SK-N-SH (cell line): ENCODE measurements at regions not wholly inside any gene's neighbourhood (a gene's known extent, or its start where the extent isn't known, plus 50 kb on each side); places are given as distances from the start of the nearest gene placed in this dataset.

Source experiments
- CTCF ChIA-PET: fragments of 300-600, 350-600 bp; formaldehyde crosslinking; extraction: SDS; loops from one replicate; lab custom pipeline; 2021; lab: Yijun Ruan, JAX
- POLR2A ChIA-PET: fragments of 350-600 bp; sonication (Branson Sonifier 250); formaldehyde crosslinking; extraction: SDS; loops from one replicate; lab custom pipeline; 2020; ENCODE audit warnings: antibody characterized with exemption, inconsistent platforms; lab: Yijun Ruan, JAX
- DNase-seq: peaks from one replicate; pipeline ENCODE4 v3.0.0; 2012
- H2AFZ ChIP-seq: fragments of 200-600 bp; sonication (generic); 2 replicates; pipeline ENCODE4 v1.8.1; 2016; ENCODE audit warnings: antibody characterized with exemption, mild to moderate bottlenecking, low read depth
- H3F3A ChIP-seq: fragments of 200-600 bp; sonication (generic); replicated peaks from 2 replicates; pipeline ENCODE3; 2016; ENCODE audit warnings: antibody characterized with exemption, mild to moderate bottlenecking; ENCODE audit not compliant: insufficient read depth
- H3K27ac ChIP-seq, 2 experiments: fragments of 200-500 bp in 1 of 2; fragments of 200-600 bp in 1 of 2; sonication (Bioruptor generic) in 1 of 2; sonication (generic), shearing (Covaris generic) in 1 of 2; 2 replicates each; pipeline versions ENCODE4 v1.5.1 to v1.6.1; 2014 to 2016; ENCODE audit warnings: low read depth in 2 of 2, inconsistent platforms in 1 of 2, low read length in 1 of 2, mild to moderate bottlenecking in 1 of 2, mixed read lengths in 1 of 2
- H3K27me3 ChIP-seq: fragments of 200-600 bp; sonication (generic), shearing (Covaris generic); 2 replicates; pipeline ENCODE4 v1.6.1; 2016; ENCODE audit warnings: mixed run types; ENCODE audit not compliant: insufficient read depth
- H3K36me3 ChIP-seq, 2 experiments: fragments of 200-500 bp in 1 of 2; fragments of 200-600 bp in 1 of 2; sonication (Bioruptor generic) in 1 of 2; sonication (generic) in 1 of 2; replicated peaks in 1 of 2; 2 replicates each; pipeline versions ENCODE3 to v1.5.1; 2014 to 2016; ENCODE audit warnings: low read length in 1 of 2, mild to moderate bottlenecking in 1 of 2; ENCODE audit not compliant: insufficient read depth in 2 of 2, control insufficient read depth in 1 of 2
- H3K4me1 ChIP-seq, 2 experiments: fragments of 200-500 bp in 1 of 2; fragments of 200-600 bp in 1 of 2; sonication (Bioruptor generic) in 1 of 2; sonication (generic), shearing (Covaris generic) in 1 of 2; 2 replicates each; pipeline versions ENCODE4 v1.5.1 to v1.6.1; 2014 to 2016; ENCODE audit warnings: low read depth in 1 of 2, low read length in 1 of 2, mixed run types in 1 of 2; ENCODE audit not compliant: insufficient read depth in 2 of 2, control insufficient read depth in 1 of 2
- H3K4me2 ChIP-seq: fragments of 200-600 bp; sonication (generic), shearing (Covaris generic); 2 replicates; pipeline ENCODE4 v1.6.1; 2017; ENCODE audit warnings: mixed run types
- H3K4me3 ChIP-seq, 2 experiments: fragments of 200-500 bp in 1 of 2; fragments of 200-600 bp in 1 of 2; sonication (Bioruptor generic) in 1 of 2; sonication (generic), shearing (Covaris generic) in 1 of 2; 2 replicates each; pipeline versions ENCODE4 v1.5.1 to v1.8.1; 2014 to 2016; ENCODE audit warnings: low read depth in 2 of 2, inconsistent platforms in 1 of 2, low read length in 1 of 2, mild to moderate bottlenecking in 1 of 2, mixed read lengths in 1 of 2, moderate library complexity in 1 of 2
- H3K79me2 ChIP-seq: fragments of 200-600 bp; sonication (generic); 2 replicates; pipeline ENCODE4 v1.8.1; 2017; ENCODE audit warnings: mild to moderate bottlenecking; ENCODE audit not compliant: insufficient read depth
- H3K9ac ChIP-seq: fragments of 200-600 bp; sonication (generic); 2 replicates; pipeline ENCODE4 v1.6.1; 2017; ENCODE audit warnings: mixed run types
- H3K9me2 ChIP-seq: fragments of 200-600 bp; sonication (generic); 2 replicates; pipeline ENCODE4 v1.6.1; 2017; ENCODE audit warnings: mixed run types
- H3K9me3 ChIP-seq: fragments of 200-600 bp; sonication (generic); 2 replicates; pipeline ENCODE4 v1.6.1; 2017; ENCODE audit warnings: mixed run types, mild to moderate bottlenecking, moderate library complexity
- H4K20me1 ChIP-seq: fragments of 200-600 bp; sonication (generic); 2 replicates; pipeline ENCODE4 v1.6.1; 2017; ENCODE audit warnings: mild to moderate bottlenecking, mixed run types; ENCODE audit not compliant: insufficient read depth
- CHD2 ChIP-seq: fragments of 150-350 bp; IDR thresholded peaks from 2 replicates; pipeline ENCODE4 v1.6.1; 2018; ENCODE audit warnings: low read length; ENCODE audit not compliant: partially characterized antibody
- CTCF ChIP-seq: fragments of 200-600 bp; sonication (generic); IDR thresholded peaks from 2 replicates; pipeline ENCODE4 v1.6.1; 2017; ENCODE audit warnings: antibody characterized with exemption, mild to moderate bottlenecking, moderate library complexity
- ELF1 ChIP-seq: IDR thresholded peaks from 2 replicates; pipeline ENCODE4 v1.4.0; 2012
- EZH2phosphoT487 ChIP-seq: fragments of 200-600 bp; sonication (generic); IDR thresholded peaks from 2 replicates; pipeline ENCODE4 v1.6.1; 2017; ENCODE audit warnings: low read depth, mixed run types, mild to moderate bottlenecking, antibody characterized with exemption, moderate library complexity, borderline replicate concordance
- FOSL2 ChIP-seq: IDR thresholded peaks from 2 replicates; pipeline ENCODE4 v1.4.0; 2012; ENCODE audit warnings: low read depth, mild to moderate bottlenecking, moderate library complexity, borderline replicate concordance
- GATA2 ChIP-seq: sonication (generic); formaldehyde crosslinking; IDR thresholded peaks from 2 replicates; pipeline ENCODE4 v1.5.0; 2020; ENCODE audit warnings: mild to moderate bottlenecking, missing genetic modification reagents
- JUND ChIP-seq: IDR thresholded peaks from 2 replicates; pipeline ENCODE4 v1.4.0; 2012
- MAX ChIP-seq: IDR thresholded peaks from 2 replicates; pipeline ENCODE4 v1.4.0; 2012; ENCODE audit warnings: low read depth
- MEF2A ChIP-seq: IDR thresholded peaks from 2 replicates; pipeline ENCODE4 v1.4.0; 2012; ENCODE audit warnings: low read depth, borderline replicate concordance
- MXI1 ChIP-seq: IDR thresholded peaks from 2 replicates; pipeline ENCODE4 v1.6.1; 2012; ENCODE audit warnings: mild to moderate bottlenecking, low read depth, low read length, improper control_type of control experiment
- NRF1 ChIP-seq: IDR thresholded peaks from 2 replicates; pipeline ENCODE4 v1.6.1; 2012; ENCODE audit warnings: low read depth, mild to moderate bottlenecking, low read length
- POLR2AphosphoS5 ChIP-seq: IDR thresholded peaks from 2 replicates; pipeline ENCODE4 v1.6.1; 2012; ENCODE audit warnings: low read depth, low read length
- REST ChIP-seq: IDR thresholded peaks from 2 replicates; pipeline ENCODE4 v1.6.1; 2012; ENCODE audit warnings: mild to moderate bottlenecking, low read depth, low read length, moderate library complexity
- RFX5 ChIP-seq: IDR thresholded peaks from 2 replicates; pipeline ENCODE4 v1.6.1; 2012; ENCODE audit warnings: mild to moderate bottlenecking, improper control_type of control experiment, low read length
- SMC3 ChIP-seq: IDR thresholded peaks from 2 replicates; pipeline ENCODE4 v1.6.1; 2012; ENCODE audit warnings: low read depth, low read length, improper control_type of control experiment
- USF1 ChIP-seq: IDR thresholded peaks from 2 replicates; pipeline ENCODE4 v1.4.0; 2012; ENCODE audit warnings: low read depth, borderline replicate concordance
- YY1 ChIP-seq: IDR thresholded peaks from 2 replicates; pipeline ENCODE4 v1.4.0; 2012; ENCODE audit warnings: low read depth, mild to moderate bottlenecking
- WGBS: methylation state at CpG from one replicate; pipeline ENCODE4 v1.1.6; 2017; ENCODE audit warnings: low lambda C conversion rate; 5-methylcytosine and 5-hydroxymethylcytosine counted together
- TF ChIP-seq, protein P1 (sequence below): IDR thresholded peaks from 2 replicates; pipeline ENCODE4; 2012
- TF ChIP-seq, protein P2 (sequence below): fragments of 150-350 bp; IDR thresholded peaks from 2 replicates; pipeline ENCODE4 v1.6.1; 2017; ENCODE audit warnings: antibody characterized with exemption, low read length, low read depth, borderline replicate concordance

DNA sequence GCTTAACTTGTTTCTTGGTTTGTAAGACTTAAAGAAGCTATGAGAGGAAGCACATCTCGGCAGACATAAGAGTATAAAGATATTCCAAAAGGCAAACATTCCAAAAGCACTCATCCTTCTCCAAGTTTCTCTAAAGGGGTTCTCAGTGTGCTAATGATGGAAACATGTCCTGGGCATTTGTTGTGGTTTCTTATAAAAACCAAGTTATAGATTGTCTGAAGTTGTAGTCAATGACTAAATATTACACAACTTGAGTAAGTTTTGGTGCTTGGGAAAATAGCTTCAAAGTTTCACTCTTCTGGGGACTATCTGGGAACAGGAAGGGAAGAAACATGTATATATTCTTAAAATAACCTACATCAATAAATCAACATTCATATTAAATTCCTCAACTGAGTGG is 128.3 kb upstream of the TBX18 start:
- Histone ChIP-seq H3K9ac (no peak overlapping the region), H3K79me2 (no peaks in the 10 kb centered on the region), H3K27ac (no peak overlapping the region), H4K20me1 (no peaks in the 10 kb centered on the region), H3K4me1 (no peaks in the 10 kb centered on the region), H3K36me3 (no peaks in the 10 kb centered on the region), H3K4me3 (no peak overlapping the region), H3K9me3 (no peaks in the 10 kb centered on the region), H3K9me2 (no peaks in the 10 kb centered on the region), H2AFZ (no peak overlapping the region), H3K27me3 (no peaks in the 10 kb centered on the region), H3K4me2 (no peak overlapping the region), H3F3A (peaks cover 6% of the 10 kb centered on the region)
- WGBS, result 4% methylated on average over 1 of the region's 1 CpG
- no peak for DNase-seq
- TF ChIP-seq, protein P1, sequence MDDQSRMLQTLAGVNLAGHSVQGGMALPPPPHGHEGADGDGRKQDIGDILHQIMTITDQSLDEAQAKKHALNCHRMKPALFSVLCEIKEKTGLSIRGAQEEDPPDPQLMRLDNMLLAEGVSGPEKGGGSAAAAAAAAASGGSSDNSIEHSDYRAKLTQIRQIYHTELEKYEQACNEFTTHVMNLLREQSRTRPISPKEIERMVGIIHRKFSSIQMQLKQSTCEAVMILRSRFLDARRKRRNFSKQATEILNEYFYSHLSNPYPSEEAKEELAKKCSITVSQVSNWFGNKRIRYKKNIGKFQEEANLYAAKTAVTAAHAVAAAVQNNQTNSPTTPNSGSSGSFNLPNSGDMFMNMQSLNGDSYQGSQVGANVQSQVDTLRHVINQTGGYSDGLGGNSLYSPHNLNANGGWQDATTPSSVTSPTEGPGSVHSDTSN, result no peak
- TF ChIP-seq POLR2AphosphoS5, result no peak
- no peak for TF ChIP-seq YY1
- TF ChIP-seq USF1, result no peak
- TF ChIP-seq NRF1, result no peak
- no peak for TF ChIP-seq CHD2
- no peak for TF ChIP-seq MEF2A
- no peak for TF ChIP-seq JUND
- TF ChIP-seq MAX, result no peak
- no peak for TF ChIP-seq MXI1
- TF ChIP-seq GATA2 (CRISPR knock-in tag), result no peak
- CTCF ChIA-PET, result no interaction called here
- POLR2A ChIA-PET, result no interaction called here

DNA sequence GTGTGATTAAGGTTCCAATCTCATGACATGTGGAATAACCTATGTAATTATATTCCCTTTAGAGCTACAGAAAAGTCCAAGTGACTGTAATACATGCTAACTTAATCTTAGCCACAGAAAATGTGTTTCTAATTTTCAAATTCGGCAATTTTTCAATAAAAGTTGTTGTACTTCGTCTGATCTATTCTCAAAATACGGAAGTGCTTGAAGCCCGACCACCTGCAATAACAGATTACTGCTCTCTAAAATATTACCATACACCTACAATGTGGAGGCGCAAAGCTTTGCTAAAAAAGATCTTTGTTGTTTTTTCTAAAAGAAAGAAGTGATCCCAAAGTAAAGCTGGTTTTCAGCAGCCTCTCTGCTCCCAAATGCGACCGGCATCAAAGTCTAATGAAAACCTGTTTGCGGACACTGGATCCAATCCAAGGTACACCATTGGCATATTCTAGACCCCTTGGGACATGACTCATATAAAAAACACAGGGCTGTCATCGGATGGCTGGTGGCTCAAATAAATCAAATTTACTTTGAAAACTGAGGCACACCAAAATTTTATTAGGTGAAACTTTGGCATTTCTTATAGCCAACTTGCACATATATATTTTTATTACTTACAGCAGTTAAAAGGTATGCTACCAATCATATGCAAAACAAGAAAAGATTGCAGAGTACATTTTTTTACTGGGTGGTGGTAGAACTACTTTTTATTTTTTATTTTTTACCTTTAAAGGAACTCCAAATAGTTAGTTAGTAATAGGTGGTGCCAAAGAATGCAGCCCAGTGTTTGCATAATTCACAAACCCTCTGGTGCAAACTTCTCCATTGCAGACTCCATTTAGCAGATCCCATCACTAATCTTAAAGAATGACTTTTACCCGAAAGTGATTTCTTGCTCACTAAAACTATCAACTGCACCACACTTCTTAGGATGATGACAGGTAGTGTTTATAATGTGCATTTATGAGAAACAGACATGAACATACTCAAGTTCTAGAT is 118.7 kb upstream of the TBX18 start:
- H3K4me2 ChIP-seq, result no peak overlapping the region
- TF ChIP-seq SMC3 (no peak), RFX5 (no peak), CTCF (no peak), REST (no peak), ELF1 (no peak), EZH2phosphoT487 (no peak), CHD2 (no peak), FOSL2 (no peak)
- TF ChIP-seq, protein P2, sequence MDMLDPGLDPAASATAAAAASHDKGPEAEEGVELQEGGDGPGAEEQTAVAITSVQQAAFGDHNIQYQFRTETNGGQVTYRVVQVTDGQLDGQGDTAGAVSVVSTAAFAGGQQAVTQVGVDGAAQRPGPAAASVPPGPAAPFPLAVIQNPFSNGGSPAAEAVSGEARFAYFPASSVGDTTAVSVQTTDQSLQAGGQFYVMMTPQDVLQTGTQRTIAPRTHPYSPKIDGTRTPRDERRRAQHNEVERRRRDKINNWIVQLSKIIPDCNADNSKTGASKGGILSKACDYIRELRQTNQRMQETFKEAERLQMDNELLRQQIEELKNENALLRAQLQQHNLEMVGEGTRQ, result no peak

More for the DNA sequence above, 118.7 kb upstream of the TBX18 start:
- no peak for DNase-seq
- Histone ChIP-seq H3K36me3 (no peaks in the 10 kb centered on the region), H3K4me1 (no peaks in the 10 kb centered on the region), H2AFZ (no peak overlapping the region), H3K27me3 (no peaks in the 10 kb centered on the region; the same call in 1 of the 2 replicates), H3K4me3 (no peak overlapping the region), H4K20me1 (no peaks in the 10 kb centered on the region), H3K27ac (no peak overlapping the region), H3K79me2 (no peaks in the 10 kb centered on the region), H3K9me3 (no peaks in the 10 kb centered on the region; the same call in 1 of the 2 replicates), H3K9ac (no peak overlapping the region), H3F3A (no peaks in the 10 kb centered on the region), H3K9me2 (no peaks in the 10 kb centered on the region)
- ChIA-PET POLR2A (no interaction called here), CTCF (no interaction called here)
- WGBS, result 11% methylated on average over 10 of the region's 10 CpGs
